ENCODE measurements at regions not wholly inside any gene's neighbourhood (a gene's known extent, or its start where the extent isn't known, plus 50 kb on each side); places are given as distances from the start of the nearest gene placed in this dataset.
"Not testable (repeated sequence)": the region's sequence is repeated elsewhere in the genome, so short reads cannot be mapped to it uniquely, and the experiment has no call there.

GRCh38 chr6:48535582-48536009 is 424.6 kb upstream of the PTCHD4 start:
- DNase-seq (ENCODE audit: low spot score): no peak

- DNase-seq (ENCODE audit: low spot score): not testable (repeated sequence)
Observed at GRCh38 chr6:48530978-48531377, 420.0 kb upstream of the PTCHD4 start.

GRCh38 chr6:48525849-48526248 is 414.9 kb upstream of the PTCHD4 start:
- DNase-seq (ENCODE audit: low spot score): peak; percentile 52

DNA sequence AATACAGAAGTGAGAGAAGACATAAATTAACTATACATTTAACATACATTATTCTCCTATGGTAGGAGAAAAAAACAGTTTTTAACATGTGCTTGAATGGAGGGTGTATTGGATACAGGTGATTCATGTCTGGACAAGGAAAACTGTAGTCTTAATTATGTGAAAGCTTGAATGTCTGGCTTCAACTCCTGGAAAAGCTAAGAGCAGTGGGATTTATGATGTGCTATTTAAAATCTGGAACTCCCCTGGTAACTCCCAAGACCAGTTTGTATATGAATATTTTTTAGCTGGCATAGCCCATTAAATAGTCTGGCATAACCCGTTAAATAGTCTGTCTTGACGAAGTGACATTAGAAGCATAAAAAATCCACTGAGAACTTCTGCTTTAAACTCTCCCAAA is 410.0 kb upstream of the PTCHD4 start:
- DNase-seq (ENCODE audit: low spot score): no peak

- no peak for DNase-seq (ENCODE audit: low spot score)
Observed at GRCh38 chr6:48512390-48512789, 401.4 kb upstream of the PTCHD4 start.

DNA sequence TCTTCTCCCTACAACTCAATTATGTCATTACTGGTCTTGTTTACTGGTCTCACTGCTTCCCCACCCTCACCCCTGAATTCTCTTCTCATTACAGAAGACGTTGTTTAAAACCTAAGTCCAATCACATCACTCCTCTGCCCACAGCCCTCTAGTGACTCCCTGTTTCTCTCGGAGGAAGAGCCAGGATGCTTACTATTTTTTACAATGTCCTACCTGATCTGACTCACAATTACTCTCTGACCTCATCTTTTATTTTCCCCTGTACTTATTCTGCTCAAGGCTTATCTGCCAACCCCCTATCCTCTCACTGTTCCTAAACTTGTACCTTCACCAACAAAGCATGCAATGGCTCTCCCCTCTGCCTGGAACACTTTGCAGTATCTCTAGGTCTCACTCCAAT is 400.4 kb upstream of the PTCHD4 start:
- no peak for DNase-seq (ENCODE audit: low spot score)

GRCh38 chr6:48505621-48506020 is 394.6 kb upstream of the PTCHD4 start:
- no peak for DNase-seq (ENCODE audit: low spot score)

GRCh38 chr6:48493432-48493831 is 382.4 kb upstream of the PTCHD4 start:
- DNase-seq (ENCODE audit: low spot score): not testable (repeated sequence)

- no peak for DNase-seq (ENCODE audit: low spot score)
Observed at GRCh38 chr6:48490658-48491057, 379.7 kb upstream of the PTCHD4 start.

DNA sequence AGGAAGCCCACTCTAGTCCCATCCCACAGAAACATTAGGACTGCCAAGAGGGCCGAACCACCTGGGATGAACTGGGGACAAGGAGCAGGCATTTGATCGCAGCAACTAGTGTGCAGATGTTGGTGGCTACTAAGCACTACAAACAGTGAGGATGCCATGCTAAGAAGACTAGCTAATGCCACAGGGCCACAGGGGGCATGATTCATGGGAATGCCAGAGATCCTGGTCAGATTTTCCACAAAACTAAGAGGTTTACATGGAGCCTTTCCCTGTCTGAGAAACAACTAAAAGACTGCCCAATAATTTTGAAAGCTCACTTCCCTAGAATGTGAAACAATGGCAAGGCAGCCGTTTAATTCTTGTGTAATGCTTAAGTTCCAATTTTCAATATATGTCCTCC is 375.9 kb upstream of the PTCHD4 start:
- DNase-seq (ENCODE audit: low spot score): no peak

DNA sequence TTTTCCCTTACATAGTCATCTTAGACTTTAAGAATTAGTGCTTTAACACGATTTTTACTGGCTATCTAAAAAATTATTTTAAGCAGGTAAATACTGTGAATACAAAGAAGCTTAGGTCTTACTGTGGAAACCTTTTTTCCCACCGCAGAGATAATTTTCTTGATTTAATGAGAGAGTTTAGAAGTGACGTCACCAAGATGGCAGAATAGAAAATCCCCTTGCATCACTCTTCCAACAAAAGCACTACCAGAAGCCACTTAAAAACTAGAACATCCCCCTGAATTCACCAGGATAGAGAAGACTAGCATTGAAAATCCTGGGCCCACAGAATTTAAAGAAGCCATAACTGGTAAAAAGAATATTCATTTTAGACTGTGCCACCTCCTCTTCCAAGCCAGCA is 375.4 kb upstream of the PTCHD4 start:
- DNase-seq (ENCODE audit: low spot score): no peak

- DNase-seq (ENCODE audit: low spot score): no peak
Observed at GRCh38 chr6:48476257-48476656, 365.3 kb upstream of the PTCHD4 start.

DNA sequence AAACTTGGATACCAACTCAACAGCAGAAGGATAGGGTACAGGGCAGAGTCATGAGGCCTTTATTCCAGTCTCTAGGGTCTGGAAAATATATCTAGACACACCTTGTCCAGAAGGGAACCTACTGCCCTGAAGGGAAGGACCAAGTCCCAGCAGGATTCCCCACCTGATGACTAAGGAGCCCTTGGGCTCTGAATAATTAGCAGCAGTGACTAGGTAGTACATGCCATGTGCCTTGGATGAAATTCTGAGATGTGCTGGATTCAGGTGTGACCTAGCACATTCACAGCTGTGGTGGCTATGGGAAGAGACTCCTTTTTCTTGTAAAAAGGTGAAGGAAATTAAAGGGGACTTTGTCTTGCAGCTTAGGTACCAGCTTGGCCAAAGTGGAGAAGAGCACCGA is 364.3 kb upstream of the PTCHD4 start:
- no peak for DNase-seq (ENCODE audit: low spot score)

DNA sequence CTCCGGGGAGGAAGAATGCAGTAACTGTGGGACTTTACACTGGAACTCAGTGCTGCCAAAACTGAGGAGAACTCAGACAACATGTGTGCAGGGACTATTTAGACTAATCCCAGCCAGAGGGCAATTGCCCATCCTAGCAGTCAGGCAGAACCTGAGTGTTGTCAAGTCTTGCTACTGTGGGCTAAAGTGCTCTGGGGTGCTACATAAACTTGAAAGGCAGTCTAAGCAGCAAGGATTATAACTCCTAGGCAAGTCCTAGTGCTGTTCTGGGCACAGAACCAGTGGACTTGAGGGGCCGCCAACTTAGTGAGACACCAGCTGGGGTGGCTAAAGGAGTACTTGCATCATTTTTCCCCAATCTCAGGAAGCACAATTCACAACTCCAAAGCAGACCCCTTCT is 363.8 kb upstream of the PTCHD4 start:
- peak; percentile 77 for DNase-seq (ENCODE audit: low spot score)

DNA sequence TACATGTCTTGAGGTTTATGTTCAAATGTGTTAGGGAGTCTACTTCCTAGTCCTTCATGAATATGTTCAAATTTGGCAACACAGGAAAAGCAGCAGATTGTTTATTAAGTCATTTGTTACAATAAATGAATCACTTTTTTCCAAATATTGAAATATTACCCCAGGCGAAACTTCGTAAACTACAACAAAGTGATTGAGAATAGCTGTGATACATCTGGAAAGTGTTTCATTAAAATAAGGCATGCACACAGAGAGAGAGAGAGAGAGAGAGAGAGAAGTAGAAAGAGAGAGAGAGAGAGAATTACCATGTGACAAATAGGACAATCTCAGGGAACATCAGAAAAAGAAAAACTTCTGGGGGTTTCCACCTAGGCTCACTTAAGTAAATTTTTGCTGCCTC is 363.1 kb upstream of the PTCHD4 start:
- DNase-seq (ENCODE audit: low spot score): no peak

DNA sequence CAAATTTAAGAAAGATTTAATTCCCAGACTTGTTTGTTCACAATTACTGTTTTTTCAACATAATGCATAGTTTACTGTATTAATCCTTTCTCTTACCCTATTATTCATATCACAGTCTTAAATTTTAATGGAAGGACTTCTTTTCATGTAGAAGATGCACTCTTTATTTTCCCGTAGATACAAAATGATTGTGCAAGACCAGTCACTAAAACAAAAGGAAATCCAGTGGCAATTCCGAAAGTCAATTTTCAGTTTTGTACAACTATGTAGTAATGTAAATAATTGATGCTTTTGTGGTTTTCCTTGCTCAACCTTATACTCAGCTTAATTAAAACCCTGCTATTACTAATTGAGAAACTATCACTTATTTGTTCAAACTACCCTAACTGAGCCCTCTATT is 361.5 kb upstream of the PTCHD4 start:
- DNase-seq (ENCODE audit: low spot score): no peak

DNA sequence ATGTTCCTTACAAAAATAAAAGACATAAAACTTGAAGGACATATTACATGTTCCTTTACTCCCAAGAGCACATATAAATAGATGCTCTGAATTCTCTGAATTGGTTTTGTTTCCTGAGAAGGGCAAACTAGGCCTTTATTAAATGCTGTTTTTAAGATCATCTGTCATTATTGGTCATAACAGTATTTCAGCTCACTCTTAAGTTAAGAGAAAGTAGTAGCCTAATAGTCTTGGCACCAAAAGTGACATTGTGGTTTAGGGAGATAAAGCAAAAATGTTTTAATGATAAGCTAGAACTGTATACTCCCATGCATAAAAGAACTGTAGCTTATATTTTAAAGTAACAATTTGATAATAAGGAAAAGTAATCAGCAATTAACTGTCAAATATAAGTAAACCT is 361.1 kb upstream of the PTCHD4 start:
- DNase-seq (ENCODE audit: low spot score): peak; percentile 36

- no peak for DNase-seq (ENCODE audit: low spot score)
Observed at GRCh38 chr6:48471326-48471725, 360.3 kb upstream of the PTCHD4 start.

- no peak for DNase-seq (ENCODE audit: low spot score)
Observed at GRCh38 chr6:48449002-48449401, 338.0 kb upstream of the PTCHD4 start.

DNA sequence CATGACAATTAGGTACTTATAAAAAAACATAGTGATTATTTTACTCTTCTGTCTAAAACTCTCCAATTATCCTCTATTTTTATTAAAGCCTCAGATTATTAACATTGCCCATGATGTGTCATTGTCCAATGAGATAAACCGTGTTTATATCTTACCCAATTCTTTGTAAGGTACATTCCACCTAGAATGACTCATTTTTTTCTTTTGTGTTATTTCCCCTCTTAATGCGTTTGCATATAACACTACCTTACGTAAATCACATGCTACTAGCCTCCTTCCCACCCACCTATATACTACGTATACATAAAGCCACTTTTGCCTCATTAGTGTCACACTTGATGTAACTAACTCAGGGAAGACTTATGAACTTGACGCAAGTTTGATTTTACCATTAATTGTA is 336.3 kb upstream of the PTCHD4 start:
- DNase-seq (ENCODE audit: low spot score): no peak

DNA sequence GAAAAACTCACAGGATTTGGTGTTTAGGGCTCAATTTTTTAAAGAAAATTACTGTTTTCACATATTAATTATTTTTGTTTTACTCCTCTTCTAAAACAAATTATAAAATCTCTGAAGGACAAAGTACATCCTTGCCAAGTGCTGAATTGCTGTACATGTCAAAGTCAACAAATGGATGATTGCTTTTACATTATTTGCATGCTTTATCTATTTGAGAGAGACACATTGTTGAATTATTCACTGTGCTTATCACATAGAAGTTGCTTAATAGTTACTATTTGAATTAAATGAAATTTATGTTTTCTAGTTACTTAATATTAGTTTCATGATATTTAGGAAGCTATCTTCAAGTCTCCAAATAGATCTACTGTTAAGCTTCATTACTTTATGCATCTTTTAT is 318.6 kb upstream of the PTCHD4 start:
- no peak for DNase-seq (ENCODE audit: low spot score)

DNA sequence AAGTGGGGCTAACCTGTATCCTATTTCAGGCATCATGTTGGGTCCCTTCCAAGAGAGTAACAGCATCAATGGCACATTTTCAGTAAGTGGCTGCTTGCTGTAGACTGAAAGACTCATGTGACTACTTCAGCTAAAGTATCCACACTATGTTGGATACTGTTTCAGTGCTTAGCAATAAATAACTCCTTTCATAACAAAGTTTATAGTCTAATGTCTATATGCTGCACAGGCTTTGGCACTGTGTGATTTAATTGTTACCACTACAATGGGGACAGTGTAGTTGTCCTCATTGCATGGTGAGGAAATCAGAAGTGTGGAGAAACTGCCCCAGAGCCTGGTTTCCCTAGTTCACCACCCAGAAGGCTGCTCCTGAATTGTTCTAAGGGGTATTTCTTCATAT is 318.0 kb upstream of the PTCHD4 start:
- no peak for DNase-seq (ENCODE audit: low spot score)

- no peak for DNase-seq (ENCODE audit: low spot score)
Observed at GRCh38 chr6:48426636-48427035, 315.6 kb upstream of the PTCHD4 start.

- DNase-seq (ENCODE audit: low spot score): no peak
Observed at GRCh38 chr6:48423640-48424365, 312.8 kb upstream of the PTCHD4 start.
